HL-60 (cell line): ENCODE measurements at regions not wholly inside any gene's neighbourhood (a gene's known extent, or its start where the extent isn't known, plus 50 kb on each side); places are given as distances from the start of the nearest gene placed in this dataset.
"Not testable (repeated sequence)": the region's sequence is repeated elsewhere in the genome, so short reads cannot be mapped to it uniquely, and the experiment has no call there.

Experiments used
- DNase-seq, 2 experiments: peaks; one replicate each; pipeline ENCODE4 v3.0.0-alpha.2; 2010 to 2020; ENCODE audit warnings: low read depth in 1 of 2, low spot score in 1 of 2
- H3K27ac ChIP-seq: fragments of 250-450 bp; sonication (Bioruptor Pico); replicated peaks from 2 replicates; pipeline ENCODE4 v1.5.1; 2020; ENCODE audit warnings: mild to moderate bottlenecking, moderate library complexity
- H3K27me3 ChIP-seq: fragments of 250-450 bp; sonication (Bioruptor Pico); 2 replicates; pipeline ENCODE4 v1.5.1; 2021; ENCODE audit warnings: mild to moderate bottlenecking, moderate library complexity; ENCODE audit not compliant: insufficient read depth, poor library complexity, severe bottlenecking
- H3K4me3 ChIP-seq: replicated peaks from 2 replicates; pipeline ENCODE4 v1.5.1; 2011; ENCODE audit warnings: mild to moderate bottlenecking, control low read depth, low read length; ENCODE audit not compliant: insufficient read depth
- GABPA ChIP-seq: IDR thresholded peaks from 2 replicates; pipeline ENCODE4 v1.6.1; 2012; ENCODE audit warnings: low read depth
- POLR2AphosphoS5 ChIP-seq: IDR thresholded peaks from 2 replicates; pipeline ENCODE4 v1.6.1; 2012; ENCODE audit warnings: low read depth
- SPI1 ChIP-seq: IDR thresholded peaks from 2 replicates; pipeline ENCODE4 v1.6.1; 2012; ENCODE audit warnings: low read depth, mild to moderate bottlenecking, borderline replicate concordance
- TF ChIP-seq, protein P1 (sequence below): IDR thresholded peaks from one replicate; pipeline ENCODE4 v1.5.1; 2011; ENCODE audit warnings: low read length, control low read depth, inconsistent platforms; ENCODE audit not compliant: insufficient read depth
- TF ChIP-seq, protein P2 (sequence below): IDR thresholded peaks from 2 replicates; pipeline ENCODE4 v1.6.1; 2012; ENCODE audit warnings: low read depth; ENCODE audit not compliant: insufficient replicate concordance

DNA sequence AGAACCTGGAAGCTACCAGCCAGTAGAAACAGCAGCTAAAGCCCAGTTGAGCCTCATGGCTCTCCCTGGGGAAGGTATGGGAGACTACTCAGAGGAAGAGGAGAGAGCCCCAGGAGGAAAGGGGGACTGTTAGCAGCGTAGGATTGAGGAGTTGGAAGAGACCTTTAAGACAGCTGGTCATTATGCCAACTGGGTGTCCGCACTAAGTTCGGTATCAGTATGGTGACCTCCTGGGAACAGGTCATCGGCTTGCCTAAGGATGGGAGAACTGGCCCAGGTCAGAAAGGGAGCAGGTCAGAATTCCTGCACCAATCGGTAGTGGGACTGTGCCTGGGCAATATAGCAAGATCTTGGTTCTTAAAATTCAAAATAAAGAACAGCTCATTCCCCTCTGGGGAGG, 158.4 kb downstream of the GOLGA6L4 start:
- not testable (repeated sequence) for H3K27me3 ChIP-seq, H3K4me3 ChIP-seq, DNase-seq, H3K27ac ChIP-seq

DNA sequence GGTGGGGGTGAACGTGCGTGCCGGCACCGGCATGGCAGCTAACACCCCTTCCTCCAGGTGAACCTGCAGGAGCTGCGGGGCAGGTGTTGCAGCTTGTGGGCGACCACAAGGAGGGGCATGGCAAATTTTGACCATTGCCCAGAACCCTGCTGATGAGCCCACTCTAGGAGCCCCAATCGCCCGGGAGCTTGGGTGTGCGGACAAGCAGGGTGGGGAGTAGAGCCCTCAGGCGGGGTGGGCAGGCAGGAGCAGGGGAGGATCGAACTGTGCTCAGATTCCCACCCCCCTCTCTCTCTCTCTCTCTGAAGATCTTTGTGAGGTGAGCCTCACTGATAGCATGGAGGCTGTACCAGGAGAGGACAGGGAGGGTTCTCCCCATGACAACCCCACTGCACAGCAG, 159.8 kb downstream of the GOLGA6L4 start:
- not testable (repeated sequence) for H3K27me3 ChIP-seq, DNase-seq, H3K27ac ChIP-seq, H3K4me3 ChIP-seq

DNA sequence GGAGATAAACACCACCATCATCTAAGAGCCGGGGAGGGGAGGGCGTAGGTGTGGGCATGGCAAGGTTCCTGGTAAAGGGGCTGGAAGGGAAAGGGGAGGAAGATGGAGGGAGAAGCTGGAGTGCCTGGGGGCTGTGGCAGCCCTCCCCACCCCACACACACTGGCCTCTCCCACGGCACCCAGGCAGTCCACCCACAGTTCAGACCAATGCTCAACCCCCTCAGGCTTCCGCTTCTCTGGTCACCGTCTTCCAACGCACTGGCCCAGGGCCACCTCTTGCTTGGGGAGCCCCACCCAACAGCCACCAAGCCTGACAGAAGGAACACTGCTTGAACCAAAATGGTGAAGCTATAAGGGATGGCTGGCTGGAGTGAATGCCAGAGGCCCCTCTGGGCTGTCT, 160.3 kb downstream of the GOLGA6L4 start:
- H3K27me3 ChIP-seq, H3K4me3 ChIP-seq, H3K27ac ChIP-seq, DNase-seq: not testable (repeated sequence)

DNA sequence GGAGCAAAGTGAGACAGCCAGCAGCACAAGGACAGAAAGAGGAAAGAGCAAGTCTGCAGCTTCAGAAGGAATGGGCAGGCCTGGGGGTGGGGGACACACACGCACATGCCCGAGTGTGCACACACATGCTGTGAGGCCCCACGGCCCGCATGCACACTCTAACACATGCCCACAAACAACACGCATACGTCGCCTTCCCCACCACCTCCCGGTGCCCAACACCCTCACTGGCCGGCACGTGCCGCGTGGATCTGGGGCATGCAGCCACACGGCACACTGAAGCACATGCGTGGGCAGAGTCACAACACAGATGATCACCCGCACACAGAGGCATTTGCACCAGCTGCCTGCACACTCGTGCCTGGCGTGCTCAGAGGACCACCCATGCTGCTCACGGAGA, 161.5 kb downstream of the GOLGA6L4 start:
- not testable (repeated sequence) for DNase-seq, H3K27ac ChIP-seq, H3K27me3 ChIP-seq, H3K4me3 ChIP-seq

DNA sequence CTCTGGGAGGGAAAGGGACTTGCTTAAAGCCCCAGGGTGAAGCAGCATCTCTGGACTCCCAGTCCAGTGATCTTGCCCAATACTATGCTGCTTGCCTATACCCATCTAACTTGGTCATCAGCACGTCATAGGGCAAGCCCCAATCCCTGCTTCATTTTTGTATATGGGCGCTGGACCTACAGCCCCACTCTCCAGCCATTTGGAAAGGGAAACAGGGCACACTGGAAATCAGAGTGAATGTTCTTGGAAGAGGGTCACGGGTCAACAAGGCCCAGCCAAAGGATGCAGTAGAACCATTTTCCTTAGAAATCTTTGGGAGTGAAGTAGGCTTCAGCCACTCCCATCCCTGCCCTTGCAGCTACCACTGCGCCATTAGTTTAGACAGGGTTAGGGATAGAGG, 162.5 kb downstream of the GOLGA6L4 start:
- not testable (repeated sequence) for H3K27me3 ChIP-seq, H3K4me3 ChIP-seq, DNase-seq, H3K27ac ChIP-seq

DNA sequence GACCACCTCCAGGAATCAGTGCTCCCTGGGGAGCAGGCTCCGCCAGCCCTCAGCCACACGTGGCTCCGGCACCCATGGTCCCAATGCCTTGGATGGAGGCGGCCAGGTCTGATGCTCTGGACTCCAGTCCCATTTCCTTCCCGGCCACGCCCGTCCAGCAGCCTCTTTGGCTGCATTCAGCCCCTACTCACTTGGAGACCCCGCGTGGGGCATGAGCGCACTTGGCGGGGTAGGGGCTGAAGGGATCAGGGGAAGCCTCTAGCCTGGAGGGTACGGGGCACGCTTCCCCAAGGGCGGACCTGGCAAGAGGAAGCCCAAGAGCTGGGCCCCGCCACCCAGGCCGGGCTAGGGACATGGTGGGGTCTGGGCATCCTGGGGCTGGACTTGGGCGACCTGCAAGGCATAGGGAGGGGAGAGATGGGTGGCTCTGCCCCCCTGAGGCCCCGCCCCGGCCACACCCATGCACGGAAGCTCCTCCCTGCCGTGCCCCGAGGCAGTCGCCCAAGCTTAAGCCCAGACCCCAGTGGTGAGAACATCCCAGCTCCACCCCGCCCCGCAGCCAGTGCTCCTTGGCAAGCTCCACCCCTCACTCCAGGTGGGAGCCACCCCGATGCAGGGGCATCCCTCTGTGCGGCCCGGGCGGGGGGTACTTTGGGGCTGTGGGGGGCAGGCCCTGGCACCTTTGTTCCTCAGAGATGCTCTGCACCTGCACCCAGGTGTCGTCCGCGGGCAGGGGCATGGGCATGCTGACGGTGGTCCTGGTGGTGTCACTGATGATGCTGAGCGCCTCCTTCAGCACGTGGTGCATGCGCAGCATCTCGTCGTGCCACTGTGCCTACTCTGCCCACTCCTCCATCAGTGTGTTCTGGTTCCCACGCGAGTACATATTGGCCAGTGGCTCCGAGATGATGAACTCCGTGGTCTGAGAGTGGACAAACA, 163.5 kb downstream of the GOLGA6L4 start:
- Histone ChIP-seq H3K27me3 (no peaks in the 10 kb centered on the region), H3K4me3 (no peak overlapping the region), H3K27ac (no peak overlapping the region)
- TF ChIP-seq SPI1: no peak
- no peak for TF ChIP-seq GABPA
- TF ChIP-seq POLR2AphosphoS5: no peak
- TF ChIP-seq, protein P1, sequence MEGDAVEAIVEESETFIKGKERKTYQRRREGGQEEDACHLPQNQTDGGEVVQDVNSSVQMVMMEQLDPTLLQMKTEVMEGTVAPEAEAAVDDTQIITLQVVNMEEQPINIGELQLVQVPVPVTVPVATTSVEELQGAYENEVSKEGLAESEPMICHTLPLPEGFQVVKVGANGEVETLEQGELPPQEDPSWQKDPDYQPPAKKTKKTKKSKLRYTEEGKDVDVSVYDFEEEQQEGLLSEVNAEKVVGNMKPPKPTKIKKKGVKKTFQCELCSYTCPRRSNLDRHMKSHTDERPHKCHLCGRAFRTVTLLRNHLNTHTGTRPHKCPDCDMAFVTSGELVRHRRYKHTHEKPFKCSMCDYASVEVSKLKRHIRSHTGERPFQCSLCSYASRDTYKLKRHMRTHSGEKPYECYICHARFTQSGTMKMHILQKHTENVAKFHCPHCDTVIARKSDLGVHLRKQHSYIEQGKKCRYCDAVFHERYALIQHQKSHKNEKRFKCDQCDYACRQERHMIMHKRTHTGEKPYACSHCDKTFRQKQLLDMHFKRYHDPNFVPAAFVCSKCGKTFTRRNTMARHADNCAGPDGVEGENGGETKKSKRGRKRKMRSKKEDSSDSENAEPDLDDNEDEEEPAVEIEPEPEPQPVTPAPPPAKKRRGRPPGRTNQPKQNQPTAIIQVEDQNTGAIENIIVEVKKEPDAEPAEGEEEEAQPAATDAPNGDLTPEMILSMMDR: no peak
- TF ChIP-seq, protein P2, sequence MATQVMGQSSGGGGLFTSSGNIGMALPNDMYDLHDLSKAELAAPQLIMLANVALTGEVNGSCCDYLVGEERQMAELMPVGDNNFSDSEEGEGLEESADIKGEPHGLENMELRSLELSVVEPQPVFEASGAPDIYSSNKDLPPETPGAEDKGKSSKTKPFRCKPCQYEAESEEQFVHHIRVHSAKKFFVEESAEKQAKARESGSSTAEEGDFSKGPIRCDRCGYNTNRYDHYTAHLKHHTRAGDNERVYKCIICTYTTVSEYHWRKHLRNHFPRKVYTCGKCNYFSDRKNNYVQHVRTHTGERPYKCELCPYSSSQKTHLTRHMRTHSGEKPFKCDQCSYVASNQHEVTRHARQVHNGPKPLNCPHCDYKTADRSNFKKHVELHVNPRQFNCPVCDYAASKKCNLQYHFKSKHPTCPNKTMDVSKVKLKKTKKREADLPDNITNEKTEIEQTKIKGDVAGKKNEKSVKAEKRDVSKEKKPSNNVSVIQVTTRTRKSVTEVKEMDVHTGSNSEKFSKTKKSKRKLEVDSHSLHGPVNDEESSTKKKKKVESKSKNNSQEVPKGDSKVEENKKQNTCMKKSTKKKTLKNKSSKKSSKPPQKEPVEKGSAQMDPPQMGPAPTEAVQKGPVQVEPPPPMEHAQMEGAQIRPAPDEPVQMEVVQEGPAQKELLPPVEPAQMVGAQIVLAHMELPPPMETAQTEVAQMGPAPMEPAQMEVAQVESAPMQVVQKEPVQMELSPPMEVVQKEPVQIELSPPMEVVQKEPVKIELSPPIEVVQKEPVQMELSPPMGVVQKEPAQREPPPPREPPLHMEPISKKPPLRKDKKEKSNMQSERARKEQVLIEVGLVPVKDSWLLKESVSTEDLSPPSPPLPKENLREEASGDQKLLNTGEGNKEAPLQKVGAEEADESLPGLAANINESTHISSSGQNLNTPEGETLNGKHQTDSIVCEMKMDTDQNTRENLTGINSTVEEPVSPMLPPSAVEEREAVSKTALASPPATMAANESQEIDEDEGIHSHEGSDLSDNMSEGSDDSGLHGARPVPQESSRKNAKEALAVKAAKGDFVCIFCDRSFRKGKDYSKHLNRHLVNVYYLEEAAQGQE: no peak
- DNase-seq: no peak

DNA sequence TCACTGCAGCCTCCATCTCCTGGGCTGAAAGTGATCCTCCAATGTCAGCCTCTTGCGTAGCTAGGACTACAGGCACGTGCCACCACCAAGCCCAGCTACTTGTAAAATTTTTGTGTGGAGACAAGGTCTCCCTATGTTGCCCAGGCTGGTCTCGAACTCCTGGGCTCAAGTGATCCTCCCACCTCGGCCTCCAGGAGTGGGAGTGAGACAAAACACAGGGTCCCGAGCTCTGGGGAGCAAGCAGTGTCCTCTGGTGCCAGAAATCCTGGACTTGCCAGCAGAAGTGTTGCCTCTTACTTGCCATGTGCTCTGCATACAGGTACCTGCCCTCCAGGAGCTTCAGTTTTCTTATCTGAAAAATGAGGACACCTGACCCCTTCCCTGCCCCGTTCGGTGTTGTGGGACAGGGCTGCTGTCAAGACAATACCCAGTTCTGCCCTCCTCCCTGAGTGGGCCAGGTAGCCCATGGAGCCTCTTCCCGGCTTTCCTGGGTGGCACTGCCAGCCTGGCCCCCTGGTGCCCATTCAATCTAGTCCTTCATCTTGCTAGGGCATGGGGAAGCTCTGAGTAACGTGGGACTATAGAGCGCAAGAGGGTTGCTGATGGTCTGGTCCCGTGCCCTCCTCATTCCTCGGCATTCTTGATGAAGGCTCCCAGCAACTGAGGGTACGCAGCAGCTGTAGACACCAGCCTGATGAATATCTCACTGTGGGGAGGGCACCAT, 164.6 kb downstream of the GOLGA6L4 start:
- no peak for DNase-seq
- no peaks in the 10 kb centered on the region for H3K27me3 ChIP-seq
- H3K27ac ChIP-seq: no peak overlapping the region
- no peak overlapping the region for H3K4me3 ChIP-seq
- TF ChIP-seq, protein P1: no peak
- TF ChIP-seq SPI1 (no peak), GABPA (no peak)
